ENCODE measurements at regions not wholly inside any gene's neighbourhood (a gene's known extent, or its start where the extent isn't known, plus 50 kb on each side); places are given as distances from the start of the nearest gene placed in this dataset.

DNA sequence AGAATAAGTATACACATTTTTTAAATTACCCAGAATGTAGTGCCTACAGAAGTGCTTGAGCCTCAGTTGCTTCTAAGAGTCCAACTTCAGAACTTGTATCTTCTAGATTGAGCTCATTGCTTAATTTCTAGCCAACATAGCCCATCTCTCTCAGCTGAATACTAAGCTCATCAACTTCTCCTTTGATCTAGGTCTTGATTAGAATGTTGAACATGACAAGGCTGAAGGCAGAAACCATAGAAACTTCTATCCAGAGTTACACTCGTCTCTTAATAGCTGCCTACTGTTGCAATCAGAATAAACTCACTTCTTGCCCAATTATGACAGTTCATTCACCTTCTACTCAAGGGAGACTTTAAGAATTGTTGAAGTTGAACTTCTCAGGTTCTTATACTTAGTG, 327.3 kb upstream of the THBS1 start:
- TF ChIP-seq, protein P1, sequence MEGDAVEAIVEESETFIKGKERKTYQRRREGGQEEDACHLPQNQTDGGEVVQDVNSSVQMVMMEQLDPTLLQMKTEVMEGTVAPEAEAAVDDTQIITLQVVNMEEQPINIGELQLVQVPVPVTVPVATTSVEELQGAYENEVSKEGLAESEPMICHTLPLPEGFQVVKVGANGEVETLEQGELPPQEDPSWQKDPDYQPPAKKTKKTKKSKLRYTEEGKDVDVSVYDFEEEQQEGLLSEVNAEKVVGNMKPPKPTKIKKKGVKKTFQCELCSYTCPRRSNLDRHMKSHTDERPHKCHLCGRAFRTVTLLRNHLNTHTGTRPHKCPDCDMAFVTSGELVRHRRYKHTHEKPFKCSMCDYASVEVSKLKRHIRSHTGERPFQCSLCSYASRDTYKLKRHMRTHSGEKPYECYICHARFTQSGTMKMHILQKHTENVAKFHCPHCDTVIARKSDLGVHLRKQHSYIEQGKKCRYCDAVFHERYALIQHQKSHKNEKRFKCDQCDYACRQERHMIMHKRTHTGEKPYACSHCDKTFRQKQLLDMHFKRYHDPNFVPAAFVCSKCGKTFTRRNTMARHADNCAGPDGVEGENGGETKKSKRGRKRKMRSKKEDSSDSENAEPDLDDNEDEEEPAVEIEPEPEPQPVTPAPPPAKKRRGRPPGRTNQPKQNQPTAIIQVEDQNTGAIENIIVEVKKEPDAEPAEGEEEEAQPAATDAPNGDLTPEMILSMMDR (IDR thresholded peaks at IDR 0.05), result no peak
- no peak for TF ChIP-seq POLR2A (IDR thresholded peaks at IDR 0.05)

Measured in lower leg skin (tissue), 3 donors.